Nephron progenitor cell (in vitro differentiated cells): ENCODE measurements at regions not wholly inside any gene's neighbourhood (a gene's known extent, or its start where the extent isn't known, plus 50 kb on each side); places are given as distances from the start of the nearest gene placed in this dataset.

Experiments used
- DNase-seq: peaks from one replicate; pipeline ENCODE4 v3.0.0; 2021
- H3K27ac Mint-ChIP-seq: 2 replicates; pipeline ENCODE4 v1.8.0; 2021; ENCODE audit warnings: mild to moderate bottlenecking, moderate library complexity, mixed read lengths
- H3K27me3 Mint-ChIP-seq: 2 replicates; pipeline ENCODE4 v1.8.0; 2021; ENCODE audit warnings: mild to moderate bottlenecking, low read depth, mixed read lengths; ENCODE audit not compliant: poor library complexity
- H3K36me3 Mint-ChIP-seq: 2 replicates; pipeline ENCODE4 v1.8.0; 2021; ENCODE audit warnings: low read depth, mixed read lengths
- H3K4me1 Mint-ChIP-seq: 2 replicates; pipeline ENCODE4 v1.8.0; 2021; ENCODE audit warnings: mixed read lengths
- H3K4me3 Mint-ChIP-seq: 2 replicates; pipeline ENCODE4 v1.8.0; 2021; ENCODE audit warnings: mild to moderate bottlenecking, moderate library complexity, mixed read lengths
- H3K9me3 Mint-ChIP-seq: 2 replicates; pipeline ENCODE4 v1.8.0; 2021; ENCODE audit warnings: mild to moderate bottlenecking, moderate library complexity, mixed read lengths
- TF ChIP-seq, protein P1 (sequence below): fragments of 200-600 bp; sonication (generic); IDR thresholded peaks from 2 replicates; pipeline ENCODE4 v1.5.0; 2021; ENCODE audit warnings: antibody characterized with exemption

DNA sequence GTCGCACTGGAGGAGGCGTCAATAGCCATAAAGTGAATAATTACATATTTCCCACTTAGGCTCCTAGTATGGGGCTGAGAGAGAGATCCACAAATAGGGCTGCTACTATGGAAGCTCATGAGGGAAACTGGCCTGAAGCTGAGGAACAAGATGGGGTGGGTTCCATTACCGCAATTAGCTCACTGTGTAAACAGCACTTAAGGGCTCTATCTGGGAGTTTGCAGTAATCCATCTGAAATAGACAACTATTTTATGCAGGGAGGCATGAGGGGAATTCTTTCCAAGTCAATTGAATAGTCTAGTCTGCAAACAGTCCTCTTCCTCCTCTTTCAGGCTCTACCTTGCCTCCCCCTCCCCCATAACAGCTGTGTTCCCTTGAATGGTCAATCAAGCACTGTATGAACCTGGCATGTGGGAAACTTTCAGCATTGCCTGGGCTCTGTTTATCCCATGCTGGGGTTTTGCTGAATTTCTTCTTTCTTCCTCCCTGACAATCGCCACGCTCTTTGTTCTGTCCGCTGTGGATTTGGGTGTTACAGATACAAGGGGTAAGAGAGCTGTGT lies 56.1 kb upstream of the MAF start:
- peaks cover 22% of the 10 kb centered on the region for H3K4me1 Mint-ChIP-seq
- H3K9me3 Mint-ChIP-seq = peaks cover 11% of the 10 kb centered on the region
- TF ChIP-seq, protein P1, sequence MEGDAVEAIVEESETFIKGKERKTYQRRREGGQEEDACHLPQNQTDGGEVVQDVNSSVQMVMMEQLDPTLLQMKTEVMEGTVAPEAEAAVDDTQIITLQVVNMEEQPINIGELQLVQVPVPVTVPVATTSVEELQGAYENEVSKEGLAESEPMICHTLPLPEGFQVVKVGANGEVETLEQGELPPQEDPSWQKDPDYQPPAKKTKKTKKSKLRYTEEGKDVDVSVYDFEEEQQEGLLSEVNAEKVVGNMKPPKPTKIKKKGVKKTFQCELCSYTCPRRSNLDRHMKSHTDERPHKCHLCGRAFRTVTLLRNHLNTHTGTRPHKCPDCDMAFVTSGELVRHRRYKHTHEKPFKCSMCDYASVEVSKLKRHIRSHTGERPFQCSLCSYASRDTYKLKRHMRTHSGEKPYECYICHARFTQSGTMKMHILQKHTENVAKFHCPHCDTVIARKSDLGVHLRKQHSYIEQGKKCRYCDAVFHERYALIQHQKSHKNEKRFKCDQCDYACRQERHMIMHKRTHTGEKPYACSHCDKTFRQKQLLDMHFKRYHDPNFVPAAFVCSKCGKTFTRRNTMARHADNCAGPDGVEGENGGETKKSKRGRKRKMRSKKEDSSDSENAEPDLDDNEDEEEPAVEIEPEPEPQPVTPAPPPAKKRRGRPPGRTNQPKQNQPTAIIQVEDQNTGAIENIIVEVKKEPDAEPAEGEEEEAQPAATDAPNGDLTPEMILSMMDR = no peak
- no peak overlapping the region for H3K4me3 Mint-ChIP-seq
- no peak overlapping the region for H3K27ac Mint-ChIP-seq
- peaks cover 10% of the 10 kb centered on the region for H3K36me3 Mint-ChIP-seq
- DNase-seq = no peak
- H3K27me3 Mint-ChIP-seq = no peaks in the 10 kb centered on the region

DNA sequence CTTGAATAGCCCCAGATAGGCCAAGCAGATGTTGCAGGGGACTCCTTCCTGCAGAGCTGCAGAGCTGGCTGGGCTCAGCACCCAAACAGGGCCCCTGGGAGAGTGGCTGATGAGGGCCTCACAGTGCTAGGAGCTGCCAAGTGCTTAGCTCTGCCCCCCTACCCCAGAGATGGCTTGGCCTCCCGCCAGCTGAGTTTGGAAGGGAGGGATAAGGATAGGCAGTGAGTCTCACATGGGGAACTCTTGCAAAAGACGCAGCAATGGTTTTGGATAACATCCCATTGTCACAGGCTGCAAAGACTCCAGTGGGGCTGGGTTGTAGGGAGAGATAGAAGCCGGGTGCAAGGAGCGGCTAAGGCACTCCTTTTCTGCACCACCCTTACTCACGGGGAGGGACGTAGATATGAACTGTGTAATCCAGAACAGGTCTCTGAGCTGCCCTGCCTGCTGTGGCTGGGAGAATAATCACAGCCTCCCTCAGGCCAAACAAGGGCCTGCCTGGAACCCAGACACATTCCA lies 52.9 kb upstream of the MAF start:
- Mint-ChIP-seq H3K27ac (no peak overlapping the region), H3K36me3 (no peaks in the 10 kb centered on the region), H3K27me3 (peaks cover 10% of the 10 kb centered on the region), H3K9me3 (no peaks in the 10 kb centered on the region), H3K4me1 (peaks cover 18% of the 10 kb centered on the region), H3K4me3 (no peak overlapping the region)
- no peak for DNase-seq
- TF ChIP-seq, protein P1 = no peak

DNA sequence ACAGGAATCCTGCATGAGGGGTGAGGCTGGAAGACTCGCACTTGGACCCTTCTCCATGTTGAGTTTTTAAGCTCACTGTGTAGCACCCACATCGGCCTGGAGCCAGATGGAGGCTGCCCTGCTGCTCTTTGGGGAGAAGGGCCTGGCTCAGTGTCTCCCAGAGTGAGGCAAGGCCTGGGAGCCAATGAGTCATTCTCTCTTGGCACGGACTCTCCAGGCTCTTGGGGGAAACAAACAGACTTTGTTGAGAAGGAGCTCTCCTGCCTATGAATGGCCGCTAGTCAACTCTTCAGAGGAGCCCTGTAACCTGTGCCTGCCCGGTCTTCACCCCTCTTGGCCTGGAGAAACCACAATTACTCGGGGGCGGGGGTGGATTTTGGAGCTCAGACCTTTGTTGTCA lies 50.8 kb upstream of the MAF start:
- Mint-ChIP-seq H3K27me3 (peaks cover 10% of the 10 kb centered on the region), H3K27ac (no peak overlapping the region), H3K4me1 (peaks cover 6% of the 10 kb centered on the region), H3K9me3 (no peaks in the 10 kb centered on the region), H3K36me3 (no peaks in the 10 kb centered on the region), H3K4me3 (no peak overlapping the region)
- no peak for DNase-seq
- TF ChIP-seq, protein P1 = no peak
